Hepatocyte (in vitro differentiated cells): ENCODE measurements at regions not wholly inside any gene's neighbourhood (a gene's known extent, or its start where the extent isn't known, plus 50 kb on each side); places are given as distances from the start of the nearest gene placed in this dataset.

Experiments used
- EZH2 ChIP-seq: fragments of 200-600 bp; sonication (generic); IDR thresholded peaks from 2 replicates; pipeline ENCODE4 v1.6.1; 2016; ENCODE audit warnings: antibody characterized with exemption, mild to moderate bottlenecking, borderline replicate concordance
- EZH2phosphoT487 ChIP-seq: fragments of 200-600 bp; sonication (generic); IDR thresholded peaks from one replicate; pipeline ENCODE4 v1.6.1; 2018; ENCODE audit warnings: antibody characterized with exemption, mild to moderate bottlenecking, low read depth, moderate library complexity; ENCODE audit not compliant: unreplicated experiment, severe bottlenecking
- TF ChIP-seq, protein P1 (sequence below): fragments of 200-600 bp; sonication (generic); IDR thresholded peaks from 2 replicates; pipeline ENCODE4 v1.5.1; 2016; ENCODE audit warnings: antibody characterized with exemption, mild to moderate bottlenecking; ENCODE audit not compliant: poor library complexity

DNA sequence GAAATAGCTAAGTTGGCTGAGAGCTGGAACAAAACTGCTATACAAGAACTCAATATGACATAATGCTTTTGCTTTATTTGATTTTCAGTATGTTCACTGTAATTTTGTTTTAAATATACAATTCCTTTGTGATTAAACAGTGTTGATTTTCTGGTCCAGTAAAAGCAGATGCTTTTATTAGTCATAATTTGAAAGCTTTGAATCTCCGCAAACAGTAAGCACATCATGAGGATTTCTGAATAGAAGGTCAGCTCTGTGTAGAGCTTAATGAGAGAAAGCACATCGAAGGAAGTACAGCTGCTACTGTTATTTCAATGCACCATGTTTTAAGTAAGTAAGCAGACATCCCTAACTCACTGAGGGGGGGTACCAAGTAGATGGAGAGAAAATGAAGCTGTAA, 701.3 kb upstream of the ACO1 start:
- TF ChIP-seq, protein P1, sequence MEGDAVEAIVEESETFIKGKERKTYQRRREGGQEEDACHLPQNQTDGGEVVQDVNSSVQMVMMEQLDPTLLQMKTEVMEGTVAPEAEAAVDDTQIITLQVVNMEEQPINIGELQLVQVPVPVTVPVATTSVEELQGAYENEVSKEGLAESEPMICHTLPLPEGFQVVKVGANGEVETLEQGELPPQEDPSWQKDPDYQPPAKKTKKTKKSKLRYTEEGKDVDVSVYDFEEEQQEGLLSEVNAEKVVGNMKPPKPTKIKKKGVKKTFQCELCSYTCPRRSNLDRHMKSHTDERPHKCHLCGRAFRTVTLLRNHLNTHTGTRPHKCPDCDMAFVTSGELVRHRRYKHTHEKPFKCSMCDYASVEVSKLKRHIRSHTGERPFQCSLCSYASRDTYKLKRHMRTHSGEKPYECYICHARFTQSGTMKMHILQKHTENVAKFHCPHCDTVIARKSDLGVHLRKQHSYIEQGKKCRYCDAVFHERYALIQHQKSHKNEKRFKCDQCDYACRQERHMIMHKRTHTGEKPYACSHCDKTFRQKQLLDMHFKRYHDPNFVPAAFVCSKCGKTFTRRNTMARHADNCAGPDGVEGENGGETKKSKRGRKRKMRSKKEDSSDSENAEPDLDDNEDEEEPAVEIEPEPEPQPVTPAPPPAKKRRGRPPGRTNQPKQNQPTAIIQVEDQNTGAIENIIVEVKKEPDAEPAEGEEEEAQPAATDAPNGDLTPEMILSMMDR, result no peak
- TF ChIP-seq EZH2 (no peak), EZH2phosphoT487 (no peak)
